ENCODE measurements at regions not wholly inside any gene's neighbourhood (a gene's known extent, or its start where the extent isn't known, plus 50 kb on each side); places are given as distances from the start of the nearest gene placed in this dataset.

- TF ChIP-seq GATA3 (IDR thresholded peaks at IDR 0.05; ENCODE audit: low read depth, low read length) = no peak
- no peak for TF ChIP-seq GATA2 (IDR thresholded peaks at IDR 0.05; ENCODE audit: low read depth, low read length)
Measured at GRCh38 chr3:25073423-25073822, 354.6 kb upstream of the RARB start.
